ENCODE measurements at regions not wholly inside any gene's neighbourhood (a gene's known extent, or its start where the extent isn't known, plus 50 kb on each side); places are given as distances from the start of the nearest gene placed in this dataset.

DNA sequence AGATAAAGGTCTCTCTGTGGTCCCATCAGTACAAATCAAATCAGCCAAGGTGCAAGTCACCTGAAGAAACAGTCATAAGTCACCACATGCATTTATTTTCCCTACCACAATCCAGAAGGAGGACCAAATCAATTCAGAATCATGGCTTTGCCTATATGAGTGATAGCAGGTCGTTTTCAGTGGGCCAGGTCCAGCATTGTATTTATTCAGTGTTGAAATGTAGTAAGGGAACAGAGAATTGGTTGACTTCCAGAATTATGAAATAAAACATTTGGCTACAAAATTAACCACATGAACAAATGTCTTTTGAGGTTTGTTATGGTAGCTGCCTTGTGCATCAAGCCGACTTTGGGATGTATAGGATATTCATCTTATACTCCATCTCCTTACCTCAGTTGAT lies 88.4 kb downstream of the POLR1F start:
- no peaks in the 10 kb centered on the region for H3K27me3 ChIP-seq (ENCODE audit: control insufficient read depth in 2 of 2, insufficient read depth in 2 of 2, low read length in 2 of 2)
- H3K4me1 Mint-ChIP-seq, result no peaks in the 10 kb centered on the region
- H3K9ac ChIP-seq (ENCODE audit: insufficient read depth, low read length, poor library complexity, severe bottlenecking), result no peak overlapping the region
- no peaks in the 10 kb centered on the region for H3K36me3 Mint-ChIP-seq
- H2AFZ ChIP-seq (ENCODE audit: insufficient read depth, low read depth, low read length, poor library complexity, severe bottlenecking), result no peak overlapping the region
- no peak overlapping the region for H3K27ac Mint-ChIP-seq
- H4K20me1 ChIP-seq (ENCODE audit: insufficient read depth, low read length), result no peaks in the 10 kb centered on the region
- no peak overlapping the region for H3K4me3 Mint-ChIP-seq
- no CpG with 5 or more reads among the region's 2 CpGs for WGBS (ENCODE audit: insufficient coverage)
- no peaks in the 10 kb centered on the region for H3K9me3 ChIP-seq (replicated peaks in 1 of 2; ENCODE audit: control insufficient read depth in 1 of 2, insufficient read depth in 1 of 2, low read length in 2 of 2)
- intact Hi-C loops (cut with micrococcal nuclease), result no loop called here
- no peaks in the 10 kb centered on the region for H3K4me1 ChIP-seq (ENCODE audit: control insufficient read depth in 1 of 2, insufficient read depth in 2 of 2, low read length in 2 of 2)
- H3K36me3 ChIP-seq (replicated peaks in 1 of 2; ENCODE audit: control insufficient read depth in 1 of 2, insufficient read depth in 2 of 2, low read length in 2 of 2), result no peaks in the 10 kb centered on the region
- peaks cover 1 to 10% (median 7%) of the 10 kb centered on the region in 7 donors for H3K9me3 Mint-ChIP-seq
- H3K27me3 Mint-ChIP-seq (ENCODE audit: low read depth in 3 of 3), result peaks cover 0 to 2% (median 0%) of the 10 kb centered on the region in 3 donors
- no peaks in the 10 kb centered on the region for H3K79me2 ChIP-seq (ENCODE audit: insufficient read depth, low read length)
- no peak for TF ChIP-seq CTCF (IDR thresholded peaks at IDR 0.05)
- no peak overlapping the region for H3K4me2 ChIP-seq (replicated peaks; ENCODE audit: extremely low read depth, low read length, poor library complexity, severe bottlenecking)
- H3K27ac ChIP-seq (ENCODE audit: low read depth in 1 of 2, low read length in 2 of 2), result no peak overlapping the region
- no peak overlapping the region for H3K4me3 ChIP-seq (replicated peaks in 1 of 3; ENCODE audit: low read depth in 2 of 3, low read length in 3 of 3)
- no peak for DNase-seq

- Mint-ChIP-seq H3K27ac (no peak overlapping the region), H3K9me3 (peaks cover 1 to 10% (median 6%) of the 10 kb centered on the region in 7 donors), H3K4me3 (no peak overlapping the region), H3K36me3 (no peaks in the 10 kb centered on the region), H3K4me1 (no peaks in the 10 kb centered on the region), H3K27me3 (ENCODE audit: low read depth in 3 of 3) (peaks cover 0 to 2% (median 0%) of the 10 kb centered on the region in 3 donors)
- Histone ChIP-seq H4K20me1 (ENCODE audit: insufficient read depth, low read length) (no peaks in the 10 kb centered on the region), H3K4me2 (replicated peaks; ENCODE audit: extremely low read depth, low read length, poor library complexity, severe bottlenecking) (no peak overlapping the region), H3K27me3 (ENCODE audit: control insufficient read depth in 2 of 2, insufficient read depth in 2 of 2, low read length in 2 of 2) (no peaks in the 10 kb centered on the region), H3K4me3 (replicated peaks in 1 of 3; ENCODE audit: low read depth in 2 of 3, low read length in 3 of 3) (no peak overlapping the region), H3K79me2 (ENCODE audit: insufficient read depth, low read length) (no peaks in the 10 kb centered on the region), H2AFZ (ENCODE audit: insufficient read depth, low read depth, low read length, poor library complexity, severe bottlenecking) (no peak overlapping the region), H3K36me3 (replicated peaks in 1 of 2; ENCODE audit: control insufficient read depth in 1 of 2, insufficient read depth in 2 of 2, low read length in 2 of 2) (no peaks in the 10 kb centered on the region), H3K9me3 (replicated peaks in 1 of 2; ENCODE audit: control insufficient read depth in 1 of 2, insufficient read depth in 1 of 2, low read length in 2 of 2) (no peaks in the 10 kb centered on the region), H3K4me1 (ENCODE audit: control insufficient read depth in 1 of 2, insufficient read depth in 2 of 2, low read length in 2 of 2) (no peaks in the 10 kb centered on the region), H3K9ac (ENCODE audit: insufficient read depth, low read length, poor library complexity, severe bottlenecking) (no peak overlapping the region), H3K27ac (ENCODE audit: low read depth in 1 of 2, low read length in 2 of 2) (no peak overlapping the region)
- TF ChIP-seq CTCF (IDR thresholded peaks at IDR 0.05), result no peak
- no CpG with 5 or more reads among the region's 1 CpG for WGBS (ENCODE audit: insufficient coverage)
- DNase-seq, result no peak
- intact Hi-C loops (cut with micrococcal nuclease), result no loop called here
Measured at GRCh38 chr7:19619122-19619521, 89.7 kb downstream of the POLR1F start.

All from CD14-positive monocyte (primary cell).